NT2/D1 (cell line): ENCODE measurements at regions not wholly inside any gene's neighbourhood (a gene's known extent, or its start where the extent isn't known, plus 50 kb on each side); places are given as distances from the start of the nearest gene placed in this dataset.

ENCODE experiments used
- DNase-seq: peaks from one replicate; pipeline ENCODE4 v3.0.0-alpha.2; 2011; ENCODE audit warnings: low read depth, low spot score
- H3K27me3 ChIP-seq: 2 replicates; pipeline ENCODE4 v1.6.0; 2011; ENCODE audit warnings: mild to moderate bottlenecking; ENCODE audit not compliant: insufficient read length, insufficient read depth
- H3K36me3 ChIP-seq: 2 replicates; pipeline ENCODE4 v1.6.1; 2011; ENCODE audit warnings: mild to moderate bottlenecking, low read length, mixed read lengths; ENCODE audit not compliant: insufficient read depth, insufficient read length
- H3K4me1 ChIP-seq: 2 replicates; pipeline ENCODE4 v1.5.1; 2011; ENCODE audit not compliant: insufficient read depth, insufficient read length
- H3K4me3 ChIP-seq: 2 replicates; pipeline ENCODE4 v1.5.1; 2011; ENCODE audit warnings: low read depth; ENCODE audit not compliant: insufficient read length
- H3K9ac ChIP-seq: 2 replicates; pipeline ENCODE4 v1.6.0; 2011; ENCODE audit warnings: low read depth; ENCODE audit not compliant: insufficient read length
- H3K9me3 ChIP-seq: 2 replicates; pipeline ENCODE4 v1.5.1; 2011; ENCODE audit warnings: mild to moderate bottlenecking, low read length; ENCODE audit not compliant: insufficient read depth
- SUZ12 ChIP-seq: IDR thresholded peaks from 2 replicates; pipeline ENCODE4 v1.6.1; 2011; ENCODE audit not compliant: insufficient read length, insufficient read depth; ENCODE audit errors: extremely low read depth
- YY1 ChIP-seq: IDR thresholded peaks from 2 replicates; pipeline ENCODE4 v1.6.1; 2011; ENCODE audit not compliant: insufficient read length, insufficient read depth
- ZNF274 ChIP-seq: IDR thresholded peaks from 2 replicates; pipeline ENCODE4 v1.6.1; 2011; ENCODE audit warnings: mild to moderate bottlenecking, low read depth, low read length

- H3K36me3 ChIP-seq, result no peaks in the 10 kb centered on the region
- H3K9ac ChIP-seq, result no peak overlapping the region
- no peak overlapping the region for H3K4me3 ChIP-seq
- no peaks in the 10 kb centered on the region for H3K27me3 ChIP-seq
- H3K9me3 ChIP-seq, result no peaks in the 10 kb centered on the region
- no peaks in the 10 kb centered on the region for H3K4me1 ChIP-seq
- TF ChIP-seq ZNF274 (no peak), YY1 (no peak), SUZ12 (no peak)
- no peak for DNase-seq
Measured at GRCh38 chr11:38438091-38438490, 1840.1 kb upstream of the RAG2 start.

GRCh38 chr11:38425578-38425977 lies 1827.5 kb upstream of the RAG2 start:
- Histone ChIP-seq H3K4me3 (no peak overlapping the region), H3K9me3 (no peaks in the 10 kb centered on the region), H3K9ac (no peak overlapping the region), H3K4me1 (no peaks in the 10 kb centered on the region), H3K36me3 (no peaks in the 10 kb centered on the region), H3K27me3 (no peaks in the 10 kb centered on the region)
- no peak for TF ChIP-seq SUZ12
- no peak for TF ChIP-seq ZNF274
- no peak for TF ChIP-seq YY1
- no peak for DNase-seq

GRCh38 chr11:38423042-38423441 lies 1825.0 kb upstream of the RAG2 start:
- H3K4me1 ChIP-seq, result no peaks in the 10 kb centered on the region

GRCh38 chr11:38416141-38416540 lies 1818.1 kb upstream of the RAG2 start:
- TF ChIP-seq ZNF274 (no peak), SUZ12 (no peak), YY1 (no peak)
- Histone ChIP-seq H3K9me3 (no peaks in the 10 kb centered on the region), H3K4me1 (no peaks in the 10 kb centered on the region), H3K36me3 (no peaks in the 10 kb centered on the region), H3K4me3 (no peak overlapping the region), H3K9ac (no peak overlapping the region), H3K27me3 (no peaks in the 10 kb centered on the region)
- no peak for DNase-seq

More at GRCh38 chr11:38423042-38423441, 1825.0 kb upstream of the RAG2 start:
- TF ChIP-seq SUZ12 (no peak), ZNF274 (no peak), YY1 (no peak)
- Histone ChIP-seq H3K4me3 (no peak overlapping the region), H3K9me3 (no peaks in the 10 kb centered on the region), H3K9ac (no peak overlapping the region), H3K27me3 (no peaks in the 10 kb centered on the region), H3K36me3 (no peaks in the 10 kb centered on the region)
- no peak for DNase-seq

GRCh38 chr11:38411149-38411548 lies 1813.1 kb upstream of the RAG2 start:
- no peak for TF ChIP-seq YY1
- TF ChIP-seq ZNF274, result no peak
- TF ChIP-seq SUZ12, result no peak
- no peaks in the 10 kb centered on the region for H3K9me3 ChIP-seq
- no peaks in the 10 kb centered on the region for H3K4me1 ChIP-seq
- H3K27me3 ChIP-seq, result no peaks in the 10 kb centered on the region
- H3K4me3 ChIP-seq, result no peak overlapping the region
- no peaks in the 10 kb centered on the region for H3K36me3 ChIP-seq
- H3K9ac ChIP-seq, result no peak overlapping the region
- DNase-seq, result no peak

GRCh38 chr11:38402063-38402462 lies 1804.0 kb upstream of the RAG2 start:
- no peak overlapping the region for H3K4me3 ChIP-seq
- no peak overlapping the region for H3K9ac ChIP-seq
- H3K9me3 ChIP-seq, result no peaks in the 10 kb centered on the region
- no peaks in the 10 kb centered on the region for H3K4me1 ChIP-seq
- no peaks in the 10 kb centered on the region for H3K36me3 ChIP-seq
- DNase-seq, result no peak
- TF ChIP-seq SUZ12 (no peak), YY1 (no peak), ZNF274 (no peak)
- H3K27me3 ChIP-seq, result no peaks in the 10 kb centered on the region

DNA sequence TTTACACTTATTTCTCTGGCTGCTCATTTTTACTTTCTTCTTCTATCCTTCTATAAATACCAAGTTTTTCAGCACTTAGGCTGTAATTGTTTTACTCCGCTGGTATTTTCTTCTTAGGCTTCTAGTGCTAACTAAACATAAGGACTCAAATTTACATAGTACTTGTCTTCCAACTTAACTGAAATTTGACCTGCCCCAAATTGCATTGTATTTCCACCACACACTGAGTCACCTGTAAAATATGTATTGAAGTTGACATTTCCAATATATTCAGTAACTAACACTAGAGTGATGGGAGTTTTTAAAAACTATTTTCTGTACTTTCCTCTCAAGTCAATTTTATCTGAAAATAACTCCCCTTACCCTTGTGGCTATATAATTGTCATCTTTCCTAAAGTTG lies 1794.1 kb upstream of the RAG2 start:
- Histone ChIP-seq H3K27me3 (no peaks in the 10 kb centered on the region), H3K4me3 (no peak overlapping the region), H3K4me1 (no peaks in the 10 kb centered on the region), H3K9me3 (no peaks in the 10 kb centered on the region), H3K36me3 (no peaks in the 10 kb centered on the region), H3K9ac (no peak overlapping the region)
- no peak for TF ChIP-seq ZNF274
- TF ChIP-seq YY1, result no peak
- TF ChIP-seq SUZ12, result no peak
- DNase-seq, result no peak

DNA sequence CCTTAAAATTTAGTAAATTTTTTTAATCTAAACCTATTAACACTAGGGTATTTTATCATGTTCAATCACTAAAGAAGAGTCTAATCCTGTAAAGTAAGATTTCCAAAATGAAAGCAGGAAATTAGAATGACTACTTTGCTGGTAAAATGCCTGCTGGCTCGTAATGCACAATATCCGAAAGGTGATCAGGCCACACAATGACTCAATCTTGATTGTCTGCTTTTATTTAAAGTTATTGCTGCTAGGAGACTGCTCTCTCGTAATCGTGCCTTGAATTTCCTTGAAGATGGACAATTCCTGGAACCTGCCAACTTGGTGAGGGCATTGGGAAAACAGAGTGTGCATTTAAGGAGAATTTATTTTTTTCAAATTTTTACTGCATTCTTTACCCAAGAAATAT lies 1786.5 kb upstream of the RAG2 start:
- H3K4me1 ChIP-seq, result no peaks in the 10 kb centered on the region
- H3K9me3 ChIP-seq, result no peaks in the 10 kb centered on the region
- no peak overlapping the region for H3K9ac ChIP-seq
- H3K4me3 ChIP-seq, result no peak overlapping the region
- H3K27me3 ChIP-seq, result no peaks in the 10 kb centered on the region
- no peak for TF ChIP-seq YY1
- TF ChIP-seq SUZ12, result no peak
- TF ChIP-seq ZNF274, result no peak
- H3K36me3 ChIP-seq, result no peaks in the 10 kb centered on the region
- DNase-seq, result no peak
